SK-N-SH treated with all-trans-retinoic acid at 6 μM for 48 hours (cell line): ENCODE measurements at regions not wholly inside any gene's neighbourhood (a gene's known extent, or its start where the extent isn't known, plus 50 kb on each side); places are given as distances from the start of the nearest gene placed in this dataset.

Source experiments
- ATAC-seq: fragments of 200-7000 bp; cut with Tn5 transposase; 3 replicates; pipeline ENCODE4 v1.9.1; 2020; ENCODE audit warnings: mild to moderate bottlenecking, moderate library complexity
- ARNTL ChIP-seq: fragments of 450-650 bp; formaldehyde crosslinking; IDR thresholded peaks from 2 replicates; pipeline ENCODE4 v1.5.0; 2020; ENCODE audit warnings: low read depth, mild to moderate bottlenecking, moderate library complexity, borderline replicate concordance
- BACH2 ChIP-seq: fragments of 250-450 bp; sonication (Bioruptor Pico); IDR thresholded peaks from 2 replicates; pipeline ENCODE4 v1.9.0; 2021; ENCODE audit warnings: mild to moderate bottlenecking, borderline replicate concordance
- CSDC2 ChIP-seq: fragments of 250-450 bp; sonication (Bioruptor Pico); IDR thresholded peaks from 2 replicates; pipeline ENCODE4 v1.5.0; 2020; ENCODE audit warnings: mild to moderate bottlenecking, moderate library complexity
- ESRRG ChIP-seq: fragments of 250-450 bp; sonication (Bioruptor Pico); IDR thresholded peaks from 2 replicates; pipeline ENCODE4 v1.6.1; 2021; ENCODE audit warnings: mild to moderate bottlenecking
- ISL1 ChIP-seq: fragments of 250-450 bp; sonication (Bioruptor Pico); IDR thresholded peaks from 2 replicates; pipeline ENCODE4 v2.1.2; 2022; ENCODE audit warnings: mild to moderate bottlenecking, moderate library complexity
- OSR1 ChIP-seq: fragments of 250-450 bp; sonication (Bioruptor Pico); IDR thresholded peaks from 2 replicates; pipeline ENCODE4 v1.8.0; 2022; ENCODE audit warnings: moderate library complexity, mild to moderate bottlenecking, inconsistent platforms
- PPARA ChIP-seq: fragments of 250-450 bp; sonication (Bioruptor Pico); IDR thresholded peaks from 2 replicates; pipeline ENCODE4 v1.5.0; 2020; ENCODE audit warnings: mild to moderate bottlenecking, borderline replicate concordance
- RARB ChIP-seq: fragments of 250-450 bp; sonication (Bioruptor Pico); IDR thresholded peaks from 2 replicates; pipeline ENCODE4 v1.8.0; 2021; ENCODE audit warnings: mild to moderate bottlenecking, moderate library complexity
- SNAI2 ChIP-seq: fragments of 250-450 bp; sonication (Bioruptor Pico); IDR thresholded peaks from 2 replicates; pipeline ENCODE4 v1.5.0; 2020; ENCODE audit warnings: mild to moderate bottlenecking, moderate library complexity
- TCF4 ChIP-seq: fragments of 250-450 bp; sonication (Bioruptor Pico); IDR thresholded peaks from 2 replicates; pipeline ENCODE4 v1.8.0; 2021; ENCODE audit warnings: mild to moderate bottlenecking, moderate library complexity, borderline replicate concordance
- TOX ChIP-seq: fragments of 250-450 bp; sonication (Bioruptor Pico); IDR thresholded peaks from 2 replicates; pipeline ENCODE4 v1.8.0; 2021; ENCODE audit warnings: mild to moderate bottlenecking, moderate library complexity, borderline replicate concordance
- ZC3H10 ChIP-seq: fragments of 250-450 bp; sonication (Bioruptor Pico); IDR thresholded peaks from 2 replicates; pipeline ENCODE4 v1.5.1; 2021; ENCODE audit warnings: mild to moderate bottlenecking, moderate library complexity
- ZFP3 ChIP-seq: fragments of 250-450 bp; sonication (Bioruptor Pico); IDR thresholded peaks from 2 replicates; pipeline ENCODE4 v1.5.0; 2020; ENCODE audit warnings: mild to moderate bottlenecking, moderate library complexity
- ZFP30 ChIP-seq: fragments of 450-650 bp; formaldehyde crosslinking; IDR thresholded peaks from 2 replicates; pipeline ENCODE4 v1.5.0; 2022; ENCODE audit warnings: mild to moderate bottlenecking, moderate library complexity
- ZNF565 ChIP-seq: fragments of 450-650 bp; formaldehyde crosslinking; conservative IDR thresholded peaks from 2 replicates; pipeline ENCODE4 v1.5.0; 2020; ENCODE audit warnings: low read depth, mild to moderate bottlenecking, moderate library complexity
- ZNF70 ChIP-seq: fragments of 450-650 bp; formaldehyde crosslinking; IDR thresholded peaks from 2 replicates; pipeline ENCODE4 v1.5.0; 2020; ENCODE audit warnings: mild to moderate bottlenecking, moderate library complexity
- ZNF8 ChIP-seq: fragments of 450-650 bp; formaldehyde crosslinking; IDR thresholded peaks from 2 replicates; pipeline ENCODE4 v1.5.0; 2020; ENCODE audit warnings: mild to moderate bottlenecking, moderate library complexity
- TF ChIP-seq, protein P1 (sequence below): fragments of 250-450 bp; sonication (Bioruptor Pico); IDR thresholded peaks from 2 replicates; pipeline ENCODE4 v1.5.0; 2020; ENCODE audit warnings: mild to moderate bottlenecking, moderate library complexity
- TF ChIP-seq, protein P2 (sequence below): fragments of 250-450 bp; sonication (Bioruptor Pico); IDR thresholded peaks from 2 replicates; pipeline ENCODE4 v1.5.1; 2021; ENCODE audit warnings: mild to moderate bottlenecking, moderate library complexity
- TF ChIP-seq, protein P3 (sequence below): fragments of 250-450 bp; sonication (Bioruptor Pico); IDR thresholded peaks from 2 replicates; pipeline ENCODE4 v1.8.0; 2021; ENCODE audit warnings: low read depth, mild to moderate bottlenecking, moderate library complexity, borderline replicate concordance
- TF ChIP-seq, protein P4 (sequence below): fragments of 250-450 bp; sonication (Bioruptor Pico); IDR thresholded peaks from 2 replicates; pipeline ENCODE4 v1.5.1; 2020; ENCODE audit warnings: low read depth, mild to moderate bottlenecking, moderate library complexity
- TF ChIP-seq, protein P5 (sequence below): fragments of 250-450 bp; sonication (Bioruptor Pico); IDR thresholded peaks from 2 replicates; pipeline ENCODE4 v1.8.0; 2020; ENCODE audit warnings: mild to moderate bottlenecking, moderate library complexity, borderline replicate concordance

DNA sequence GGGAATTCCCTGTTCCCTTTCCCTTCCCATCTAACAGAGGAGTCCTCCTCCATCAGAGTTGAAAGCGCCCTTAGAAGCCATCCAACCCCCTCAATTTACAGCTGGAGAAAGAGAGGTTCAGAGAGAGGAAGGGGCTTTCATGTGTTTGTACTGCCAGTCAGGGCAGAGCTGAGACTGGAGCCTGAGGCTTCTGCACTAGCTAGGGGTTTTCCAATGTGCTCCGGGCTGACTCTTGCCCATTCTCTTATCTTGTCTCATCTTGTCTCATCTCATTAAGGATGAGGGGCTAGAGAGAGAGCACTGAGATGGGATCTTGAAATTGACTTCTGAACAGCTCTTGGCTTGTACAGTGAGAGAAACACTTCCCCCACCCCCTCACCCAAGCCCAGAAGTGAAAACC is 67.4 kb upstream of the SHB start:
- no peak for ATAC-seq
- TF ChIP-seq TOX (no peak), ZNF565 (CRISPR knock-in tag) (no peak), PPARA (CRISPR knock-in tag) (no peak), ZFP3 (no peak), ARNTL (CRISPR knock-in tag) (no peak), OSR1 (CRISPR knock-in tag) (no peak), ZNF8 (CRISPR knock-in tag) (no peak), CSDC2 (CRISPR knock-in tag) (no peak), ZC3H10 (CRISPR knock-in tag) (no peak), SNAI2 (no peak), ESRRG (CRISPR knock-in tag) (no peak), ZNF70 (CRISPR knock-in tag) (no peak), TCF4 (no peak), ISL1 (CRISPR knock-in tag) (no peak)
- TF ChIP-seq, protein P1, sequence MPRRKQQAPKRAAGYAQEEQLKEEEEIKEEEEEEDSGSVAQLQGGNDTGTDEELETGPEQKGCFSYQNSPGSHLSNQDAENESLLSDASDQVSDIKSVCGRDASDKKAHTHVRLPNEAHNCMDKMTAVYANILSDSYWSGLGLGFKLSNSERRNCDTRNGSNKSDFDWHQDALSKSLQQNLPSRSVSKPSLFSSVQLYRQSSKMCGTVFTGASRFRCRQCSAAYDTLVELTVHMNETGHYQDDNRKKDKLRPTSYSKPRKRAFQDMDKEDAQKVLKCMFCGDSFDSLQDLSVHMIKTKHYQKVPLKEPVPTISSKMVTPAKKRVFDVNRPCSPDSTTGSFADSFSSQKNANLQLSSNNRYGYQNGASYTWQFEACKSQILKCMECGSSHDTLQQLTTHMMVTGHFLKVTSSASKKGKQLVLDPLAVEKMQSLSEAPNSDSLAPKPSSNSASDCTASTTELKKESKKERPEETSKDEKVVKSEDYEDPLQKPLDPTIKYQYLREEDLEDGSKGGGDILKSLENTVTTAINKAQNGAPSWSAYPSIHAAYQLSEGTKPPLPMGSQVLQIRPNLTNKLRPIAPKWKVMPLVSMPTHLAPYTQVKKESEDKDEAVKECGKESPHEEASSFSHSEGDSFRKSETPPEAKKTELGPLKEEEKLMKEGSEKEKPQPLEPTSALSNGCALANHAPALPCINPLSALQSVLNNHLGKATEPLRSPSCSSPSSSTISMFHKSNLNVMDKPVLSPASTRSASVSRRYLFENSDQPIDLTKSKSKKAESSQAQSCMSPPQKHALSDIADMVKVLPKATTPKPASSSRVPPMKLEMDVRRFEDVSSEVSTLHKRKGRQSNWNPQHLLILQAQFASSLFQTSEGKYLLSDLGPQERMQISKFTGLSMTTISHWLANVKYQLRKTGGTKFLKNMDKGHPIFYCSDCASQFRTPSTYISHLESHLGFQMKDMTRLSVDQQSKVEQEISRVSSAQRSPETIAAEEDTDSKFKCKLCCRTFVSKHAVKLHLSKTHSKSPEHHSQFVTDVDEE (CRISPR knock-in tag) = no peak
- TF ChIP-seq, protein P2, sequence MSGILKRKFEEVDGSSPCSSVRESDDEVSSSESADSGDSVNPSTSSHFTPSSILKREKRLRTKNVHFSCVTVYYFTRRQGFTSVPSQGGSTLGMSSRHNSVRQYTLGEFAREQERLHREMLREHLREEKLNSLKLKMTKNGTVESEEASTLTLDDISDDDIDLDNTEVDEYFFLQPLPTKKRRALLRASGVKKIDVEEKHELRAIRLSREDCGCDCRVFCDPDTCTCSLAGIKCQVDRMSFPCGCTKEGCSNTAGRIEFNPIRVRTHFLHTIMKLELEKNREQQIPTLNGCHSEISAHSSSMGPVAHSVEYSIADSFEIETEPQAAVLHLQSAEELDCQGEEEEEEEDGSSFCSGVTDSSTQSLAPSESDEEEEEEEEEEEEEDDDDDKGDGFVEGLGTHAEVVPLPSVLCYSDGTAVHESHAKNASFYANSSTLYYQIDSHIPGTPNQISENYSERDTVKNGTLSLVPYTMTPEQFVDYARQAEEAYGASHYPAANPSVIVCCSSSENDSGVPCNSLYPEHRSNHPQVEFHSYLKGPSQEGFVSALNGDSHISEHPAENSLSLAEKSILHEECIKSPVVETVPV (CRISPR knock-in tag) = no peak
- TF ChIP-seq, protein P3, sequence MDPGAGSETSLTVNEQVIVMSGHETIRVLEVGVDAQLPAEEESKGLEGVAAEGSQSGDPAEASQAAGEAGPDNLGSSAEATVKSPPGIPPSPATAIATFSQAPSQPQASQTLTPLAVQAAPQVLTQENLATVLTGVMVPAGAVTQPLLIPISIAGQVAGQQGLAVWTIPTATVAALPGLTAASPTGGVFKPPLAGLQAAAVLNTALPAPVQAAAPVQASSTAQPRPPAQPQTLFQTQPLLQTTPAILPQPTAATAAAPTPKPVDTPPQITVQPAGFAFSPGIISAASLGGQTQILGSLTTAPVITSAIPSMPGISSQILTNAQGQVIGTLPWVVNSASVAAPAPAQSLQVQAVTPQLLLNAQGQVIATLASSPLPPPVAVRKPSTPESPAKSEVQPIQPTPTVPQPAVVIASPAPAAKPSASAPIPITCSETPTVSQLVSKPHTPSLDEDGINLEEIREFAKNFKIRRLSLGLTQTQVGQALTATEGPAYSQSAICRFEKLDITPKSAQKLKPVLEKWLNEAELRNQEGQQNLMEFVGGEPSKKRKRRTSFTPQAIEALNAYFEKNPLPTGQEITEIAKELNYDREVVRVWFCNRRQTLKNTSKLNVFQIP (CRISPR knock-in tag) = no peak

DNA sequence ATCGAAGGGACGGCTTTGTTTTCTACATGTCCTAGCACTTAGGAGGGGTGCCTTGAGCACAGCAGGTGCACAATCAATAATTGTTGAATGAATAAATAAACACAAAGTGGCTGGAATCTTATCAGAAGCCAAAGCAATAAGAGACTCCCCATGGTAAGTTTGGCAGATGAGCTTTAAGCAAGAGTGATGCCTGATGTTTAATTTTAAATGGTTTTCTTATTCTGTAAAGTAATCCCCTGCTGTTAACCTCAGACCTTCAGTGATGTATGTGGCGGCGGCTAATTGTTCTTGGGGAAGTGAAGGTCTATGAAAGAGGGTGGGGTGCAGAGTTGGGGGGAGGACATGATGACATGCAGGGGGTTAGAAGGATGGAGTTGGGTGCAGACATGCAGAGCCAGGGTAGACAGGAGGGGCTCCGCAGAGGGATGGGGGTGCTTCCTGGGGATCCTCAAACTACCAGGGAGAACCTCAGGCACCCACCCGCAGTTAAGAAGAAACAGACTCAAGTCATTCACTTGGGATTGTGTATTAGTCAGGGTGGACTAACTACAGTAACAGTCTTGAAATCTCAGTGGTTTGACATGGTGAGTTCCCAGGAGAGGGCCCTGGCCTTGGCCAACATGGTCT is 65.7 kb upstream of the SHB start:
- TF ChIP-seq, protein P4, sequence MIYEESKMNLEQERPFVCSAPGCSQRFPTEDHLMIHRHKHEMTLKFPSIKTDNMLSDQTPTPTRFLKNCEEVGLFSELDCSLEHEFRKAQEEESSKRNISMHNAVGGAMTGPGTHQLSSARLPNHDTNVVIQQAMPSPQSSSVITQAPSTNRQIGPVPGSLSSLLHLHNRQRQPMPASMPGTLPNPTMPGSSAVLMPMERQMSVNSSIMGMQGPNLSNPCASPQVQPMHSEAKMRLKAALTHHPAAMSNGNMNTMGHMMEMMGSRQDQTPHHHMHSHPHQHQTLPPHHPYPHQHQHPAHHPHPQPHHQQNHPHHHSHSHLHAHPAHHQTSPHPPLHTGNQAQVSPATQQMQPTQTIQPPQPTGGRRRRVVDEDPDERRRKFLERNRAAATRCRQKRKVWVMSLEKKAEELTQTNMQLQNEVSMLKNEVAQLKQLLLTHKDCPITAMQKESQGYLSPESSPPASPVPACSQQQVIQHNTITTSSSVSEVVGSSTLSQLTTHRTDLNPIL (CRISPR knock-in tag) = no peak
- no peak for TF ChIP-seq TOX
- TF ChIP-seq BACH2 (CRISPR knock-in tag) = no peak
- TF ChIP-seq, protein P5, sequence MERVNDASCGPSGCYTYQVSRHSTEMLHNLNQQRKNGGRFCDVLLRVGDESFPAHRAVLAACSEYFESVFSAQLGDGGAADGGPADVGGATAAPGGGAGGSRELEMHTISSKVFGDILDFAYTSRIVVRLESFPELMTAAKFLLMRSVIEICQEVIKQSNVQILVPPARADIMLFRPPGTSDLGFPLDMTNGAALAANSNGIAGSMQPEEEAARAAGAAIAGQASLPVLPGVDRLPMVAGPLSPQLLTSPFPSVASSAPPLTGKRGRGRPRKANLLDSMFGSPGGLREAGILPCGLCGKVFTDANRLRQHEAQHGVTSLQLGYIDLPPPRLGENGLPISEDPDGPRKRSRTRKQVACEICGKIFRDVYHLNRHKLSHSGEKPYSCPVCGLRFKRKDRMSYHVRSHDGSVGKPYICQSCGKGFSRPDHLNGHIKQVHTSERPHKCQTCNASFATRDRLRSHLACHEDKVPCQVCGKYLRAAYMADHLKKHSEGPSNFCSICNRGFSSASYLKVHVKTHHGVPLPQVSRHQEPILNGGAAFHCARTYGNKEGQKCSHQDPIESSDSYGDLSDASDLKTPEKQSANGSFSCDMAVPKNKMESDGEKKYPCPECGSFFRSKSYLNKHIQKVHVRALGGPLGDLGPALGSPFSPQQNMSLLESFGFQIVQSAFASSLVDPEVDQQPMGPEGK (CRISPR knock-in tag) = no peak
- TF ChIP-seq ZNF70 (CRISPR knock-in tag) = no peak
- no peak for TF ChIP-seq ZFP3
- TF ChIP-seq PPARA (CRISPR knock-in tag) = no peak
- no peak for TF ChIP-seq SNAI2
- no peak for TF ChIP-seq ZNF565 (CRISPR knock-in tag)
- TF ChIP-seq ZNF8 (CRISPR knock-in tag) = no peak
- no peak for TF ChIP-seq ZFP30 (CRISPR knock-in tag)
- TF ChIP-seq RARB (CRISPR knock-in tag) = no peak
- TF ChIP-seq CSDC2 (CRISPR knock-in tag) = no peak
- no peak for TF ChIP-seq ESRRG (CRISPR knock-in tag)
- TF ChIP-seq OSR1 (CRISPR knock-in tag) = no peak
- TF ChIP-seq ISL1 (CRISPR knock-in tag) = no peak
- no peak for ATAC-seq
